ENCODE measurements at regions not wholly inside any gene's neighbourhood (a gene's known extent, or its start where the extent isn't known, plus 50 kb on each side); places are given as distances from the start of the nearest gene placed in this dataset.
A peak's percentile ranks its signal among the peaks of the same experiment; 100 is the strongest.
"Not testable (repeated sequence)": the region's sequence is repeated elsewhere in the genome, so short reads cannot be mapped to it uniquely, and the experiment has no call there.

DNA sequence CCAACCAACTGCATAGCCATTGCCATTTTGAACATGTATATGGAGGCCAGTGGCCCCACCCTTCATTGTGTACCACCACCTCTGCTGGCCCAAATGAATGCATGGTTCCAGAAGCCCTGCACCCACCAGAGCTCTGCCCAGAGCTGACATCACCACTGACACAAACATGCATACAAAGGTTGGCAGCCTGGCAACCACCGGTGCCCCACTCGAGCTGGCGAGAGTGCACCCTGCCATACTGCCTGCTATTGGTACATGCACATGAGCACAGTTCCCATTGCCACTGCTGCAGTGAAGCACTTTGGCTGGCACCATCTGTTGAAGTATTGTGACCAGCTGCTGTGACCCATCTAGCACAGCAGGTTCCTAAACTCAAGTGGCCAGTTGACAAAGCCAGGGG is 1564.9 kb downstream of the OLFM4 start:
- DNase-seq (ENCODE audit: low spot score): no peak

GRCh38 chr13:54597540-54598088 is 1569.0 kb downstream of the OLFM4 start:
- DNase-seq (ENCODE audit: low spot score): no peak

DNA sequence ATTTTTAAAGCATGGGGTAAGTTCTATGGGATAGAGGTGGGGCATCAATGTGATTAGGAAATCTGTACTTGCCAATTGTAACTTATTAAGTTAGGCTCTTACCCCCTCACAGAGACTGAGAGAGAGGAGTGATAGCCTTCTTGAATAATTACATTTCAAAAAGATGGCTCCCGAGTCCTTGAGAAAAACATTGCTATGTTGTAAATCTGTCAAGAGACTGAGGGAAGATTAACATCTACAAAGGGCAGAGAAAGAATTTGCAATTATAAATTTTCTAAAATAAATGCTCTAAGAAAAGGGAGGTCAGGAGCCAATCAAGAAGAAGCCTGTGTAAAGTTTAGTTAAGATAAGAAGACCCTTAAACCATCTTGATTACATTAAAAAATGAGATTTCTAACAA is 1570.8 kb downstream of the OLFM4 start:
- no peak for DNase-seq (ENCODE audit: low spot score)

DNA sequence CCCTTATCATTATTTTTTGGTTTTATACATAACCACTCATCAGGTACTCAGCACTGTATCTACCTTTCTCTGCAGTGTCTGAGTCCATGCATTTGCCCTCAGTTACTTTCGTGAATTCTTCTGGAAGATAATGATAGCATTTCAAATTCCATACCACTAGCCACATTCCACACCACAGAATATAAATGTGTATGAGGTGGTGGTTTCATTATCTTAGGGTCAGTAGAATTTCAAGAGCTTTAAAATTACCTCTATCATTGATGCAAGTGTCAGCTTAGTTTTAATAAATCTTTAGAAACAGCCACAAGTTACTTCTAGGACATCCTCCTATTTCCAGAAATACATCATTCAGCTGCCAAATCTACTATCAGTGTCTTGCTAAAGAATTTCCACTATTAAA is 1578.3 kb downstream of the OLFM4 start:
- no peak for DNase-seq (ENCODE audit: low spot score)

DNA sequence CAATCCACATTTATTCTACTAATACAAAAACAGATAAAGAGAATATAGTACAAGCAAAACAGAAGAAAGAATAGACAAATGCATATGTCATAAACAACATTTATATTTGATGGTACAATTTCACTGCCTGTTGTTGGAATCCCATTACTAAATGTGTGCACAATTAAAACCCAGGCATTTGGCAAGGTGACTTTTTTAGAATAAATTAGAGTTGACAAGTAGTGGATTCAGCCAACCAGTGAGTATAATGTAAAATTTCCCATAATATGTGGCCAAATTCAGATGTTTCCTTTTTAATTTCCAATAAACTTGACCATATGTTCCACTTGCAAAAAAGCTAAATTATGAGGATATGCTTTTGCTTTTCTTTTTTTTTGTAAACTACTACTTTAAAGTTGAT is 1578.8 kb downstream of the OLFM4 start:
- DNase-seq (ENCODE audit: low spot score): no peak

GRCh38 chr13:54611390-54611789 is 1582.8 kb downstream of the OLFM4 start:
- DNase-seq (ENCODE audit: low spot score): no peak

GRCh38 chr13:54614726-54615125 is 1586.1 kb downstream of the OLFM4 start:
- no peak for DNase-seq (ENCODE audit: low spot score)

- not testable (repeated sequence) for DNase-seq (ENCODE audit: low spot score)
These were observed 1597.9 kb downstream of the OLFM4 start for GRCh38 chr13:54626504-54626903.

GRCh38 chr13:54627646-54628372 is 1599.2 kb downstream of the OLFM4 start:
- DNase-seq (ENCODE audit: low spot score): no peak

DNA sequence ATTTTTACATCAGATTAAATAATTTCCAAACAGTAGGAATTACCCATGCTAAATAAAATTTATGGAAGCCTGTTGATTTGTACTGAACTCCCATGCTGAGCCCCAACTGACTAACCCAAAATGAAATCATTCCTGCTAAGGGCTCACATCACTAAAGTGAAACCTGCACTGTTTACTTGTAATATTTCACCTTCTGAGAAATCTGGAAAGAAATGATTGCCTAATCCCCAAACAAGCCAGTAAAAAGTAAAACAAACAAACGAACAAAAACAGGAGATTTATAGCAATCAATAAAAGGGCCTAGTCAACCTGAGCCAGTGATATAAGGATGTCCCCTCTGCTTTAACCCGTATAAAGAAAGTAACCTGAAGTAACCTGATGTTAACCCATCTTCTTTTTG is 1599.8 kb downstream of the OLFM4 start:
- DNase-seq (ENCODE audit: low spot score): no peak

DNA sequence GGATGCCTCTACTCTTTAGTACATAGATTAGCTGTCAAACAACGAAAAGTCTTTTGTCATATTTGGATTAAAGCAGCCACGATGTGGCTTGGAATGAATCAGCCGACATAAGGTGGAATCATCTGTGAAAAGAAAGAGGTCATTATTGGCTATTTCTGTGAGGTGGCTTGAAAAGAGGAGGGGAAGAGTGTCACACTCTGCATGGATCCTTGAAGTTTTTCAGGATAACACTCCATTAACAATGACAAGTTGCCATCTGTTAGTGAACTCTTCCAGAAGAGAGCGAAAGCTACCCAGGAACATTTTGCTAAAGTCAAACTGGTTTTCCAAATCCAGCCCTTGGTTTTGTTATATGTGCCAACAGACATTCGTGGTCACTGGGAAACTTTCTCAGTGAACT is 1604.8 kb downstream of the OLFM4 start:
- DNase-seq (ENCODE audit: low spot score): no peak

- DNase-seq (ENCODE audit: low spot score): no peak
These were observed 1607.6 kb downstream of the OLFM4 start for GRCh38 chr13:54636231-54636630.

DNA sequence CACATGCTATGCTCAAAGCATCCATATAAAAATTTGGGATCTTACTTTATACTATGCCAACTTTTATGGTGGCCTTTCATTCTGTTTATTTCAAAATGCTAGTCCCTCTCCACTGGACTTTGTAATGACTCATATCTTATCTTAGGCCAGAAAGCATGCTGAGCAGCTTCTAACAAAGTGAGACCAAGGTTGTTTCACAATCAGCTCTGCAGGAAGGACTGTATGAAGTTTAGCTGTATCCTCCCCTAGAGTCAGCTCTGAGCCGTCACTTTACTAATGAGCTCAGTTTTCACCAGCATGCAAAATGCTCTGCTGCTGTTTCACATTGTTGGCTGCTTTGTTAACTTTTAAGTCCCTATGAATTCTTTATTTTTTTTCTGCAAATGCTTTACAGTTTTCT is 1608.8 kb downstream of the OLFM4 start:
- peak; percentile 20 for DNase-seq (ENCODE audit: low spot score)

- no peak for DNase-seq (ENCODE audit: low spot score)
These were observed 1612.1 kb downstream of the OLFM4 start for GRCh38 chr13:54640719-54641118.

DNA sequence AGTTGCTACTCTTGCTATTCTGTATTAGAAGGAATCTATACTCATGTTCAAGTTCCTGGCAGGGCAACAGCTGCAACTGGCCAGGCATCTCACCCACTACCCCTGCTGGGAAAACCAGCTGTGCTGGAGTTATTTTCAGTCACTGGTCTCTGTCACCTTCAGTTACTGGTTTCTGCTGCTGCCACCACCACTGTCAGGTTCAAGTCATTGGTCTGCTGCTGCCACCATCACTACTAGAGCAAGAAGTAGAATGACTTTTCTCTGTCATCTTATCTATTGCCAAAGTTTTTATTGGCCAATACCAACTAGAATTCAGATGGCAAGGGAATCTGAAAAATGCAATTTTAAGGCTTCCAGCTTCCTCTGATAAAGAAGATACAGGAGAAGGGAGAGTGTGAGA is 1615.2 kb downstream of the OLFM4 start:
- DNase-seq (ENCODE audit: low spot score): no peak

DNA sequence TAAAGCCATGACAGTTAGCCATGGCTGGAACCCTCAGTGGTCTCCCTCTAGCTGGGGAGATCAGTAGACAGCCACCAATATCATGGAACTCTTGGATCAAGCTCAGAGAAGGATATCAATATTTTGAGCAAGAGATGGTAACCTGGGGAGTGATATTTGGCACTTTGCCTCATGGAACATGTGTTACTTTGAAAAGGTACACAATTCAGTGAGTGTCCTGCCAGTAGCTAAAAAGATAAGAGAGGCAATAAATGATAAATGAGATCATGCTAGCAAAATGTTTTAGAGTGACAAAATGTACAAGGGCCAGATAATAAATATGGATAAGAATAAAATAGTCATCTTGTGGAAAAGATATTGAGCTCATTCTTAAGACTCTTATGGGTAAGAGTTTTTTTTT is 1618.7 kb downstream of the OLFM4 start:
- DNase-seq (ENCODE audit: low spot score): no peak

DNA sequence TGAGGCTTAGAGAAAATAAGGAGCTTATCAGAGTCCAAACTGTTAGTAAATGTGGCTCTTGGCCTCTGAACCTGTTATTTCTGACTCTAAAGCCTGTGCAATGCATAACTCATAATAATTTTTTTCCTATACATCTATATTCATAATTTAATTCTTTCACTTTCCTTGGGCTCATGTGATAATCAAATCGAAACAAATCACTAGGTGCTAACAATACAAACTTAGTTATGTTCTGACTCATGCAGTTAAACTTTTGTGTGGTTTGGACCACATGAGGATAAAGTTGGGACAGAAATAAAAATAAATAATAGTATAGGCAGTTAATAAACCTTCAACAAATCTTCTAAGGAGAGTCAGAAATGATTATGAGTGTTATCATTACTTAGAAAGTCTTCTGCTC is 1629.0 kb downstream of the OLFM4 start:
- DNase-seq (ENCODE audit: low spot score): no peak

- no peak for DNase-seq (ENCODE audit: low spot score)
These were observed 1630.2 kb downstream of the OLFM4 start for GRCh38 chr13:54658771-54659170.

- no peak for DNase-seq (ENCODE audit: low spot score)
These were observed 1631.7 kb downstream of the OLFM4 start for GRCh38 chr13:54660277-54660676.

DNA sequence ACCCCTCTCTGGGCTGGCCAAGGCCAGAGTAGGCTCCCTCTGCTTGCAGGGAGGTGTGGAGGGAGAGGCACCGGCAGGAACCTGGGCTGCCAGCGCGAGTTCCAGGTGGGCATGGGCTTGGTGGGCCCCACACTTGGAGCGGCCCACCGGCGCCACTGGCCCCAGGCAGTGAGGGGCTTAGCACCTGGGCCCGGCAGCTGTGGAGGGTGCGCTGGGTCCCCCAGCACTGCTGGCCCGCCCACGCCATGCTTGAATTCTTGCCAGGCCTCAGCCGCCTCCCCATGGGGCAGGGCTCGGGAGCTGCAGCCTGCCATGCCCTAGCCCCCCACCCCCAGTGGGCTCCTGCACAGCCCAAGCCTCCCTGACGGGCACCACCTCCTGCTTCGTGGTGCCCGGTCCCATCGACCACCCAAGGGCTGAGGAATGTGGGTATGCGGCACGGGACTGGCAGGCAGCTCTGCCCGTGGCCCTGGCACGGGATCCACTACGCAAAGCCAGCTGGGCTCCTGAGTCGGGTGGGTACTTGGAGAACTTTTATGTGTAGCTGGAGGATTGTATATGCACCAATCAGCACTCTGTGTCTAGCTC is 1648.0 kb downstream of the OLFM4 start:
- no peak for DNase-seq (ENCODE audit: low spot score)

DNA sequence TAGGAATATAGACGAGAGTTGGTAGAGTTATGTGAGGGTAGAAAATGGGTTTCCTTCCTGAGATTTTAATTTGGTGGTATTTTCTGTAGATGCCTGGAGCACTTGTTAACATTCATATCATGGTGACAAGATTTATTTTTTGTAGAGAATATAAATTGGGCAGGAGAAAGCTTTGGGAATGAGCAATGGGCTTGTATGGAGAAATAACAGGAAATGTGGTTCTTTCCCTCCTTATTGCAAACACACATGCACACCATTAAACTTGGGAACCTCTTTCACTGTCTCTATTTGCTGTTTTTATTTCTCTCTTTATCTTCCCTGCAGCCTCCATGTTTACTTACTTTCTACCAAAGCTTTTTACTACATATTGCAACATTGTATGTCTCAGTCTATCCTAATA is 1653.6 kb downstream of the OLFM4 start:
- peak; percentile 49 for DNase-seq (ENCODE audit: low spot score)

DNA sequence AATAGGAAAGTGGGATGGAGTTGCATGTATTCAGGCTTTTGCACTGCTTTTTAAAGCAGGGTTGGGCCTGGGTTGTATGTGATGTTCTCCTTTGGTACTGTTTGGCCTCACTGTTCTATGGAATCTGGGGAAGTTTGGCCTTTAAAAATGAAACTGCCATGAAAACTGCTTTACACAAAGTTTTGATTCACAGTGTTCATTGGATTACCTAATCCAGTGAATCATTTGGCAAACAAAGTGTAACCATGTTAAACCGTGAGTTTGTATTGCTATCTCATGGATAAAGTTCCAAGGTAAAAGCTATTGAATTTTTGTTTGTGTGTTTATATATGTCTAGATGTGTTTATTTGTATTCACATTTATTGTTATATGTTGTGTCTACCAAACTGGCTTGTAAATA is 1658.6 kb downstream of the OLFM4 start:
- no peak for DNase-seq (ENCODE audit: low spot score)

GRCh38 chr13:54699831-54700230 is 1671.2 kb downstream of the OLFM4 start:
- DNase-seq (ENCODE audit: low spot score): no peak

- no peak for DNase-seq (ENCODE audit: low spot score)
These were observed 1677.1 kb downstream of the OLFM4 start for GRCh38 chr13:54705738-54706137.

All from HuH-7 (cell line).